Activated CD4-positive, alpha-beta T cell treated with anti-CD3 and anti-CD28 coated beads, Interleukin-10, Interleukin-2, amounts not matched to agents 100 ng/mL and 50 ng/mL, durations not matched to agents 16 hours and 8 hours (primary cell): ENCODE measurements at regions not wholly inside any gene's neighbourhood (a gene's known extent, or its start where the extent isn't known, plus 50 kb on each side); places are given as distances from the start of the nearest gene placed in this dataset.

ENCODE experiments used
- DNase-seq: peaks from one replicate; pipeline ENCODE4 v3.0.0-alpha.2; 2020

DNA sequence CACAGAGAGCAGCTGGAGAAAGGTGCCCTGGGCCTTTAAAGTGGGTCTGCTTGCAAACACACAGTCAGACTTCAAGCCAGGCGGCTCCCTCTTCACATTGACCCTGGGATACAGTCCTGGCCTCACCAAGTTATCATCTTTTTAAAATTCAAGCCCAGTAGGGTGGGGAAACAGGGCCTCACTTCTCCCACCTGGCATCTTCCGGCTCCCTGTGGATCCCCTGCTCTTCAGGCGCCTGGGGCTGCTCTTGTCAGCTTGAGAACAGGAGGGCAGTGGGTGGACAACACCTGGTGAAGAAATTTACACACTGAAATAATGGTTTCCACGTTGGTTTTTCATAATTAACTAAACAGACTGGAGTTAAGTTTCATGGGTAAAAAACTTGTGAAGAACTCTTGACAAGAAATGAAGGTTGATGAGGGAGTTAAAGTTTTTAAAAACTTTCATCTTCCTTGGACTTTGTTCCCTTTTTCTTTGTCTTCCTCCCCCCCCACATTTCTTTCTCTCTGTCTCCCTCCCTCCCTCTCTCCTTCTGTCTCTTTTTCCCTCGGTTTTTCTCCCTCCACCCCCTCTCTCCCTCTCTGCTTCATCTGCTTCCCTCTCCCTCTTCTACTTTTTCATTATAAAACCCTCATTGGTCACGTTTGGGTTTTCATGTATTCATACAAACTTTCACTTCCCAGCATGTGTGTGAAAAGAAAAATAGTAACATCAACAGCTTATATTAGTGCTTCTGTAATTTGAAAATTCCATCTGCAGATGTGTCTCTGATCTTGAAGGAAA is 219.6 kb downstream of the DMRT2 start:
- no peak for DNase-seq

DNA sequence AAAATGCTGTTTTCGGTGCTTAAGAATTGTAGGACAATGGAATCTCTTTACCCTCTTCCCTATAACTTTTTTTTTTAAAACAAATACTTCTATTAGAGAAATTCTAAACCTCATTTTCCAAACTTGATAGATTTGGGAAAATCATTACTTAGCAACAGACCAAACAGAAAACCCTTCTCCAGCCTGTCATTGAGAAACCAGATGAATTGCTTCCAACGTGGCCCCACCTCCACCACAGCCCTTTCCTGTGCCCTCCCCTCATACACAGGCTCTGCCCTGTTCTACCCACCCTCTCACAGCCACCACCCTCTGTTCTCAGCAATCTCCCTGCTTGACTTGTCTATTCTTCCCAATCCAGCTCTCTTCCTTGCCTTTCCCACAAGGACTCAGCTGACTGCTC is 221.2 kb downstream of the DMRT2 start:
- no peak for DNase-seq

DNA sequence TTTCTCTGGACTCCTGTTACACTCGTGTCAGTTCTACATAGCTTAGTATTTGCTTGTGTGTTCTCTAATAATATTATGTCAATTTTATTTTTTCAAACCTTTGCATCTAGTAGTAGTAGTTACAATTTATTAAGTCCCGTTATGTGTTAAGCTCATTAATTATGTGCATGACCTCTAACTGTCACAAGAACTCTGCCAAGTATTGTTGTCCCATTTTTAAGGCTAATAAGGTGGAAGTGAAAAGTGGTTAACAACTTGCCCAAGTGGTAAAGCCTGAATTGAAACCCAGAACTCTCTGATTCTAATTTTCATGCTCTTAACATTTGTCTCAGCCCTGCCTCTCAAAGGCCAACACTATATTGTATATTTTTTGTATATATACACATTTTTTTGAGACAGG is 221.6 kb downstream of the DMRT2 start:
- DNase-seq: no peak

DNA sequence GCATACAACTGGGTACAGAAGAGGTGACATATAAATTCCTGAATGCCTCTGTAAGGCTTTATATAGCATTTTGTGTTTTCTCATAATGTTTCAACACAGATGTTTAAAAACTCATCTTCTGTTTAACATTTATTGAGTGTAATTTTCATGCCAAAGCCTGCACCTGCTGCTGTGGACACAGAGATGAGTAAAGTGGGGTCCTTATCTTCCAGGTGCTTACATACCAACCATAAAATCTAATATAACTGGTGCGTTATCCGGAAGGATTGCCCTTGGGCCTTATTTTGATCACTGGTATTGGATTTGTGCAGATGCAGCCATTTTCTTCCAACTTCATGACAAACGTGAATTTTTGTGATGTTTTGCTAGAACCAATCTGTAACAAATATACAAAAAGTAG is 222.3 kb downstream of the DMRT2 start:
- no peak for DNase-seq

DNA sequence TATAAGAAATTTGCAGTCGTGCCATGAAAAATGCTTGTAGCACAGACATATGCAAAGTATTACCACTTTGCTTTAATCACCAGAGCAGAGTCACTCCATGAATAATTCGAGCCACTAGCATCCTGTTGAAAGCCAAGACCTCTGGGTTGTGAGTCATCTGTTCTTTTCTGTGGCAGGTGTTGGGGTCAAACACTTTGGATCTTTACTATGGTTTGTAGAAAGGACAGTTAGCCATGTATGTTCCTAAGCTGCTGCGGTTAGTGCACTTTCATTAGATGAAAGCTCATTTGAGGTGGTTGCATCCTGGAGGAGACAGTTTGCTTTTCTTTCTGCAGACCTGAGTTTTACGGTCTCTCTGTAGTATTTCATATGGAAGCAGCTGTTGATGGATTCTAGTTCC is 223.7 kb downstream of the DMRT2 start:
- DNase-seq: no peak

DNA sequence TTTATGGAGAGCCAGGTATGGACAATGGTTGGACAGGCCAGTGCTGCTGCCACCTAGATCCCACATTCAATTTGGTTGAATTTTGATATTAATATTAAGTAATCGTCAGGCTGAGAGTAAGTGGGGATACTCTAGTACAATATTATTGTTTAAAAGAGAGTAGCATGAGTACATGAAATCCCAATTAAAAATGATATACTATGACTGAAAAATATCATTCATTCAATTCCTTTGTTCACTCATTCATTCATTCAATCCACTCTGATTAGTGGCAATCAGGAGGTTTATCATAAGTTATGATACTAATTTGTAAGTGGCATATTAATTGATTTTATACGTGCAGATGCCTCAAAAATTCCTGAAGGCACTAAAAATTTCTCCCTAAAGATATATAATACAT is 224.2 kb downstream of the DMRT2 start:
- no peak for DNase-seq

DNA sequence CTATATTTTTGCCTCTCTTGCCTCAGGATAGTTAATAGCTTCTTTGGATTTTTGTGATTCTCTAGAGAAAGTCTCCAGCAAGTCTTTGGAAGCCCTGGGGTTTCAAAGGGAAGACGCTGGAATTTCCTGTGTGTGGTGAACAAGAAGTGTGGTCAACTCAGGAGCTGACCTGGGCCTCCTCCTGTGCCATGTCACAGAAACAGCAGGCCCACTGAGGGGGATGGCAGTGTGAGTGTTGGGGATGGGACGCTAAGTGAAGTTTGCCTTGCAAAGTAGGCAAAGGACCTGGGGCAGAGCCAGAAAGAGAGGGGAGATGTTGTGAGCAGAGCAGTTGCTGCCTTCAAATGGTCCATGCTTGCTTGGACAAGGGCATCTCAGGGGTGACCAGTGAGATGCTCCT is 226.3 kb downstream of the DMRT2 start:
- DNase-seq: no peak

DNA sequence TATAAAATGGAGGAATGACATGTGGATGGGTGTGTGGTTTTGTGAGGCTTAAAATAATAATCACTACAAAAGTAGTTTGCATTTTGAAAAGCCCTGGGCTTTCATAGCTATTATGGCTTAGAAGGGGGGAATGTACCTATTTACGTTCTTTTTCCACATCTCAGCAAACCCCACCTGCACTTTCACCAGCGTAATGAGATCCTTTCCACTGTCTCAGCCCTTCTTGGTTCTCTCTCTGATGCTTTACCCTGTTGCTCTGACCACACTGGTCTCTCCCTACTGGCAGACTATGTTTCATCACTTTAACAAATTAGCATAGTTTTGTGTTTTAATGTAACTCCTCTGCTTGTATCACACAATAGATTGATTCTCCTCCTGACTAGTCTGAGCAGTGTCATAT is 234.6 kb downstream of the DMRT2 start:
- DNase-seq: no peak

DNA sequence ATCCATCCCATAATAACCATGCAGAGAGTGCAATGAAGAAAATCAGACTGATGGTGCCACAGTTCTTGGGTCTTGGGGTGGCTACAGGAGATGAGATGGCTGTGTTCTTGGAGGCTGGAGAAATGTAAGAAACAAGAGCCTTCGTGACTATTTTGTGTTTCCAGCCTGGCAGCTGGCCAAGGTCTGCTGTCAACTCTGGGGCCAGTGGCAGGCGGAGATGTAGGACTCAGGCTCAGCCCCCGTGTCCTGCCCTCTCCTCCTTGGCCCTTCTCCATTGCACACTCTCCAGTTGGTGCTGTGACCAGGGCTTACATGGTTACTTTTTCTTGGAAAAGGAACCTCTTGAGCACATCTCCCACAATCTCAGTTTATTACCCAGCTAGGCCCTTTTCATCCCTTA is 235.4 kb downstream of the DMRT2 start:
- DNase-seq: no peak

DNA sequence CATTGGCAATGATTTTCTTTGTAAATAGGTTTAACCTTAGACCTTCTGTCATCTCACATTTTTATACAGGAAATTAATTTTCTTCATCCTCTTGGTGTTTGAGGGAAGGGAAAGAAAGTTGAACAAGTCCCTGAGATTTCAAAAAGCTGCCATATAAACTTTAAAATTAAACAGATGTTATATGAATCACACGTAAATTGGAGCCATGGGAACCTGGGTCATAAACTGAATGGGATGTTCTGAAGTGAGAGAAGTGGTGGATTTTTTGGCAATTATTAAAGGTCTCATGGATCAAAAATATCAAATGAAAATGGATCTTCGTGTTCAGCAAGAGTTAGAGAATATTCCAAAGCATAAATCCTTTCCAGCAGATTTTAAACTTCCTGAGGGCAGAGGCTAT is 242.2 kb downstream of the DMRT2 start:
- DNase-seq: no peak

DNA sequence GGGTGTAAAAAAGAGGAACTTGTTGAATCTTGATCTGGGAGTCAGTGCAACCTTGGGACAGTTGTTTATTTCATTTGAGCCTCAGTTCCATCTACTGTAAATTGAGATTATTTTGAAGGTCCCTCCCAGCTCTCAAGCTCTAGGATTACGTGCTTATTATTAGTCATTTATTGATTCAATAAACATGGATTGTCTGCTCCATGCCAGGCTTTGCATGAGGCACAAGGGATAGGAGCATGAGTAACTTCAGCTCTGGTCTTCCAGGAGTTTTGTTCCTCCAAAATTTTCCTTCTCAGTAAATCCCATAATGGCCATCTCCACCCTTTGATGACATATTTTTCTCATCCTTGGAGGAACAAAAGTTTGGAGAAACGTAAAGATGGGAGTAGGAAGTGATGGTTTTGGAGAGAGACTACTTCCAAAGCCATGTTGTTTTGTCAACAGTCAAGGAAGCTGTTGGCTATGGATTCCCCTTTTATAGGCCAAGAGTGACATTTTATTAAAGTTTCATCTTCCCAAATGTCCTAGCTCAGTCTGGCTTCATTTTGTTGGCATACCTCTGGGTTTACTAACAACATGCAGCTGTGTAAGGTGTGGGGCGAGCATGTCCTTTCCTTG is 244.6 kb downstream of the DMRT2 start:
- DNase-seq: no peak

DNA sequence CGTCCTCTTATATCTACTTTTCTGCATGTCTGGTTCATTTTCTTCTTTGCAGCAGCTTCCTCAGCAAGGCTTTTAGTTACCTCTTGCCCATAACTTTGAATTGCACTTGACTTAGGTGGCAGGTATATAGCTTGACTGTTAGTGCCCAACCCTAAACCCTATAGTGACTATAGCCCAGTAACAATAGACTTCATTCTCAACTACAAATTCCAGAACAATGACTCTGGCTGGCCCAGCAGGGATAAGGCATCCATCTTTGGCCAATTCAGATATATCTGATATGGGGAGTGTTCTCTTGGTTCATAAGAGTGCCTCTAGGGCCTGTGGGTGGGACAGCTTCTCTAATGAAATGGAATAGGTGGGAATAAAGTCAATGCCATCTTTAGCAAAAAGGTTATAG is 246.2 kb downstream of the DMRT2 start:
- no peak for DNase-seq

DNA sequence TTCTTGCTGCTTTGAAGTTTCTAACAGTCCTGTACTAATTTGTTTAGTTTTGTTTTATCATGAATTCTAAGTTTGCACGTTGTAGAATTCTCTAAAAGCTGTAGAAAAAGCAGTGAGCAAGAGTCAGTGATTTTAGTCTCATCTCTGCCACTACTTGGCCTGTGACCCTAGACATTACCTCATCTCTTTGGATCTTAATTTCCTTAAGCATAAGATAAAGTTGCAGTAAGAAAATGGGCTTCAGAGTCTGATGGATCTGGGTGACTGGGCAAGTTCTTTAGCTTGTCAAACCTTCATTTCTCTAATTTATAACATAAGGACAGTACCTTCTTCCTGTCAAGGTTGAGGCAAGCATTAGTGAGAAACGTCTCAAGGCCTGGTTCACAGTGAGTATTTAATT is 247.9 kb downstream of the DMRT2 start:
- DNase-seq: no peak

DNA sequence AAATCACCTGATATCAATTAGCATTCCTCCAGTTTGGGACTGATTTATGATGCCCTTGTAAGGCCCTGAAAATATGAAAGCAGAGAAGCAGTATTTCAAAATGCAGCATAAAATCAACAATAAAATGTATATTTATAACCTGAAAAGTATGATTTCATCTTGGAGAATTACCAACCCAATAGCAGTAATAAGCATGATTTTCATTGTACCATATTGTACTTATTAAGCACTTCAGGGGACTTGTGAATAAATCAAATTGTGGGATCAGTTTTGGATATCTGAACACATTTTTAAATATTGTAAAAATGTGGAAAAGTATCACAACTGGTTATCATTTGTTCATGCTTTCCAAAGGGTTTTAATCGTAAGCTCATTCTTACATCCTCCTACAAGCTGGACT is 250.8 kb downstream of the DMRT2 start:
- DNase-seq: no peak

DNA sequence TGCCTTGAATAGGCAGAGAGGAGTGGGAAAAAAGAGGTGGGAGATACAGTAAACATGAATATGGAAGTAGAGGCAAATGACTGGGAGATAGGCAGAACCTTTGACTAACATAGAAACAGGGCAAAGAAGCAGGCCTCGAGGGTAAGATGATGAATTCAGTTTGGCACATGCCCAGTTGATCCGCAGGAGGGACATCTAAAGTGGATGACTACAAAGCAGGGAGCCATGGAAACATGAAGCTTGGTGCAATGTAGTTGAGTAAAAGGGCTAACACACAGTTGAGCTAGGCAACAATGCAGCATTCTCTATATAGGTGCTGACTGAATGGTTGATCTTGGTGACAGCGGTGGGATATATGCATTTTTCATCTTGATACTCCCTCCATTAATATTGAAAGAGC is 253.8 kb downstream of the DMRT2 start:
- no peak for DNase-seq

DNA sequence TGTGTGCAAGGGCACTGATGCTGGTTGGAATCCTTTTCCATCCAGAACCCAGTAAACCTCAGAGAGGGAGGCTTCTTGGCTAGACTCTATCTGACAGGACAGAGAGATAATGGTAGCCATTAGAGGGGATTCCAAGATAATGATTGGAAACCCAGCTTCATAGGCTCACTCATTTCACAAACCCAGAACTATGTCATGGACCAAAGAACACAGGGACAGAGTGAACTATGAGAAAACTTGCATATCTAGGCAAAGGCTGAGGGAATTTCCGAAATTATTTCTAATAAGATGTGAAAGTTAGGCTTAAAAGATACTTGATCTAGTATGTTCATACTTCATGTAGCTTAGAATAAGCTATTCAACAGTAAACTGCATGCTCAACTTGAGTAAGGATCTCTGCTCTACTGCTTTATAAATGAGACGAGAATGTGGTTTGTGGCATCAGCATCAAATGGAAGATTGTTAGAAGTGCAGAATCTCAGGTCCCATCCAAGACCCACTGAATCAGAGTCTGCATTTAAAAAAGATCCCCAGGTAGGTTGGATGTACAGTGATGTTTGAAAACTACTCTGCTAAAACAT is 261.4 kb downstream of the DMRT2 start:
- no peak for DNase-seq

DNA sequence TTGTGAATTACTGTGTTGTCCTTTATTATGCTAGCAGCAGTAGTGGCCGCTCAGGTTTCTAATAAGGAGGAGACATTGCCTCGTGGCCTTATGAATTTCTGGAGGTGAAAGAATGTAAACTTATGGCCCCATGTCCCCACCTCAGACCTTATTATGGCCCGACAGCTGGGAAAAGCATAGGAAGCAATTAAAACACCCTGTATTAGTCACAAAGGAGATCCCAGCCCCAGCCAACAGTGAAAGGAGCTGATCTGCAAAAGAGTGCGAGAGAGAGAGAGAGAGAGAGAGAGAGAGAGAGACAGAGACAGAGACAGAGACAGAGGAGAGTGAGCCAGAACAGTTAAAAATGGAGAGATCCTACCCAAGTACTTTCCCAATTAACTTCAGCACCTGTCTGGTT is 269.3 kb downstream of the DMRT2 start:
- DNase-seq: no peak

DNA sequence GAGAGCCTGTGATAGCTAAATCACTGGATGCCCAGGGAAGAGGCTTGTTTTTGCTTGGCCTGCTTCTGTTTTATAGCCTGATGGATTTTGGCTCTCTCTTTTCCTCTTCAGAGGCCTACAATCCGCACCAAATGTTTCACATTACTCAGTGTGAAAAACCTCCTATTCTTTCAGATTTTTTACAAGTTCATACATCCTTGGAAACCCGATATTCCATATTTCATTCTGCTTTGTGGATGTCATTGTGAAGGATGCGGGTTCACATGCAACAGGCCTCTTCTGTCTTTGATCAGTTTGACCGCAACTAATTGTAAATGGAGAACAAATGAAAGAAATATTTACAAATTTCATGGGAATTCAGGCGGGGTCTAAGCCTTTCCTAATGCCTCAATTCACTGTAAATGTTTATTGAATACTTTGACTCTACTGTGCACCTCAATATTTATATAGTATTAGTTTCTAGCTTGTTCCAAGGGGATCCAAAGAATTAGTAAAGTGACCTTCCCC is 269.9 kb downstream of the DMRT2 start:
- no peak for DNase-seq

DNA sequence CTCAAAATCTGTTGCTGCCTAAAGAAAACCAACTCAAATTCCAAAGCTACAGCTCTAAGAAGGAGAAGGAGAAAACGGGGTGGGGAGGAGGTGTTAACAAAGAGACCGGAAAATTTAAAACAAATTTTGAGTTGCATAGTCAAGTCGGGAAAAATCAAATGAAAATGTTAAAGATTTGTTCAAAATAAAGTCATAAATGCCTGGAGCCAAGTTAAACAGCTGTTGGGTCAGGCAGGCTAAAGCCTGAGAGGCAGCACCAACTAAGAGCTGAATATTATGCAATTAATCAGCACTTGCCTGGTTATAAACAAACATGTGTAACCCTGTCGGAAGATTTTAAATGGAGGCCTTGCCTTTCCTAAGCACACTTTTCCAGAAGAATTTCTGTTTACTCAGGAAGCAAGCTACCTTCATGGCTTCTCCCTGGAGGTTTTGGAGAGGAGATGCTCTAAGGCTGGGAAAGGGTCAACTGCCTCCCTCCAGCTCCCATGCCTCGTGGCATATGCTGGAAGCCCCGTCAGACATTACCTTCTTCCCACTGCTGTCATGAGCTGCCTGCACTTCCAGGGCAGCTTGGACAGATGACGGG is 270.5 kb downstream of the DMRT2 start:
- no peak for DNase-seq

DNA sequence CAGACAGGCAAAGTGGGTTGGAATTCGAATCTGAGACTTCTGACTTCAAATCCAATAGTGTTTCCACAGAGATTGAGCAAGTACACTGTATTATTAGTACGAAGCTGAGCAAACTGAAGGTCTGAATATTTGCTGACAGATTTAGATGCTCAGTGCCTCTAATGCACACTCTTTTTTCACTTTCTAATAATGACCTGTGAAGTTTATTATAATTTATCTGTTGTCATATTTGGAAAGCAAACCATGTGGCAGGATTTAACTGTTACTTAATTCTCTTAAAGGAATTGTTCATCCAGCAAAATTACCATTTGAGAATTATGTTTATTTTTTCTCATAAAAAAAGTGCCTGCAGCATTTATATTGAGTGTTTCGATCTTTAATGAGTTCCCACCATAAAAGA is 277.3 kb downstream of the DMRT2 start:
- DNase-seq: no peak

DNA sequence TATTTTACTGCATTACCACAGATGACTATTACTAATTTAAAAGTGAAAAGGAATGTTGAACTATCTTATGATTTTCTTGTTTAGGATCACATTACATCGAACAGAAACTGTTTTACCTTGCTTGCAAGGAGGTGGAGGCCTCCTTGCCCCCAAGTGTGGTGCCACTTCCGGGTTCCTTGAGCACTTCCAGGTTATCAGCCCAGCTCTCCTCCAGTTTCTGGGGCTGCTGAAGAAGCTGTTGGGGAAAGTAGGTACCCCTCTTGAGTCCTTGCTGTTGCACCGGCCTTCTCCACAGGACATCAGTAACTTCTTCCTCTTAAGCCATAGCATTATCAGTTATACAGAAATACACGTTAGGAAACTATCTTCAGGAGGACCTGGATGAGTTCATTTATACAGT is 278.2 kb downstream of the DMRT2 start:
- no peak for DNase-seq

DNA sequence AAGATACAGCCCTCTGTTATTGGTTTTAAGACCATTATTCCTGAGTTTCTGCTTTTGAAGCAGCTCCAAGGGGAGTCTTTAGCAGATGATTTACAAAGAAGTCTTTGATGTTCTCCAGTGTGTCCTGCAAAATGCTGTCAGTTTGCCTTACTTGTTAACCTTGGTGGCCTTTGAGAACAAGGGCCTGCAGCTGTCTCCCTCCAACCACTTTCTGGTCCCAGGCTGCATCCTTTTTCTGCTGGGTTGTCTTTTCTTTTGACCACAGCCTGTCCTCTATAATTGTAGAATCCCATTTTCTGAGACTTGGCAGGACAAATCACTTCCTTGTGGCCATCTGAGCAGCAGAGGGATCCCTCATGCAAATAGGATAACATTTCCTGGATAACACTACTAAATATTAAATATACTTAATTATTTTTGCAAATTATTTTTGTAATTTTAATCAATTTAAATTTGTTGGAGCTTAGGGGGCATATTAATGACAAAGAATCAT is 281.4 kb downstream of the DMRT2 start:
- DNase-seq: no peak

DNA sequence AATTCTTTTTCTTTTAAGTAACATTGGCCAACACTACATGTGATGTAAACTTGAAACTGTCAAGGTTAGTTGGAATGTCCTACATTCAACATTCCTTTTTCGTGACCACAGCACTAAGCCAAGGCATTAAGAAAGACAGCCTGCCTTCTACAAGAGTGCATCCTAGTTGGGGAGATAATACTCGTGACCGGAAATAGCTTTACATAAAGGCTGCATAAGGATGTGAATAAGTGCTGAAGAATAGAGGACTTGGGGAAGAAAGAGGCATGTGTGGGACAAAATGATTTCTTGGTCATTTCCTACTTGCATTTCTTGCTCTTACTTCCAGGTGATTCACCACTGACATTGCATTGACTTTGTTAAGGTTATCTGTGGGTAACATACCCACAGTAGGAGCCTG is 282.0 kb downstream of the DMRT2 start:
- DNase-seq: no peak

DNA sequence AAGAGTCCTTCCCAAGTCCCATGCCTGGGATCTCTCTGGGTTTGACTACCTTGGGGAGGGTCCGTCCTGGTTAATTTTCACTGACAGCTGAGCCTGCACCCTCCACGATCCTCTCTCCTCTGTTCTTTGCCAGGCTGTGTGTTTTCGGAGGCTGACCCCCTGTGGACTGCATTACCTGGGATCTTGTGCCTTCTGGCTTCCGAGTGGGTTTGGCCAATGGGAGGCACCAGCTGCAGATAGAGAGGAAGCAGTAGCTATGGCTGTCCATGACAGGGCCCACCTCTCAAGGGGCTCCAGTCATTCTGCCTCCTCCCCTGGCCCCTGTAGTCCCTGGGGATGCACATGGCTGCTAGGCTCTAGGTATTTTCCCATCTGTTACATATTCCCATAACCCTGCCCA is 285.0 kb downstream of the DMRT2 start:
- DNase-seq: no peak
